AG09319 (cell line): ENCODE measurements at regions not wholly inside any gene's neighbourhood (a gene's known extent, or its start where the extent isn't known, plus 50 kb on each side); places are given as distances from the start of the nearest gene placed in this dataset.

Experiments used
- DNase-seq: peaks from one replicate; pipeline ENCODE4 v3.0.0-alpha.2; 2010; ENCODE audit warnings: low read depth; ENCODE audit errors: extremely low read depth
- CTCF ChIP-seq: IDR thresholded peaks from 2 replicates; pipeline ENCODE4 v1.5.1; 2011; ENCODE audit warnings: low read depth, mild to moderate bottlenecking, inconsistent platforms, low read length, moderate library complexity

GRCh38 chr4:23120374-23120773 is 427.6 kb downstream of the GBA3 start:
- no peak for DNase-seq
- no peak for TF ChIP-seq CTCF

- no peak for TF ChIP-seq CTCF
- DNase-seq, result no peak
Measured at GRCh38 chr4:23117826-23118225, 425.1 kb downstream of the GBA3 start.

- DNase-seq, result no peak
- TF ChIP-seq CTCF, result no peak
Measured at GRCh38 chr4:23114538-23114937, 421.8 kb downstream of the GBA3 start.

DNA sequence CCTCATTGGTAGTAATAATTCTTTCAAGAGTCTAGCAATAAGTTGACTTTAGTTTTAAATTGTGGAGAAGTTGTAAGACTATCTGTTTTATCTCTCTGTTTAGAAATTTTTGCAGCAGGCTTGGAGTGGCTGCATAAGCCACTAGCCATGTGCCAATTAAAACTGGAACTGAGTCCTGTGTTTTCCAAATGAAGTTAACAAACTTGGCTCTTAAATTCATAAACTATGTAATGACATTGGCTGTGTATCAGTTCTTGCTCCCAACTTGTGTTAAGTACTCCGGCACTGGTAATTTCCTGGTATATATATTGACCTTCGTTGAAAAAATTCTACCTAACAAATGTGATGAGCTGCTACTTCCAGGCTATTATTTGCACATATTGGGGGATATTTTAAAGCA is 420.4 kb downstream of the GBA3 start:
- no peak for TF ChIP-seq CTCF

DNA sequence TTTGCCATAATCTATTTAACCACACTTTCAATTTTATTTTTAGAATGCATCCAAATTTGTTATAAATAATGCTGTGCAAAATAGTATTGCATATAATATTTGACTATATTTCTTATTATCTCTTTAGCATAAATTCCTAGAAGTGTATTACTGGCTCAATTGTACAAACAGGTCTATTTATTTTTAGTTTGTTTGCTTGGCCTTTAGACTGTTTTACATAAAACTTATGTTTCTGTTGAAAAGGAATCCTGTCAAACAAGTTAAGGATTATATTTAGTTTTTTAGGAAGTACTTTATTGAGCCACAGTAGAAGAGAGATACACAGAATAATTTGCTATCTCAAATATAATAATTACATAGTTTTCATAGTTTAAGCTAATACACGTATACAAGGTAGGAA is 413.8 kb downstream of the GBA3 start:
- TF ChIP-seq CTCF, result no peak
- no peak for DNase-seq

More for the DNA sequence above, 420.4 kb downstream of the GBA3 start:
- no peak for DNase-seq

GRCh38 chr4:23105759-23106370 is 413.1 kb downstream of the GBA3 start:
- no peak for TF ChIP-seq CTCF
- DNase-seq, result no peak

DNA sequence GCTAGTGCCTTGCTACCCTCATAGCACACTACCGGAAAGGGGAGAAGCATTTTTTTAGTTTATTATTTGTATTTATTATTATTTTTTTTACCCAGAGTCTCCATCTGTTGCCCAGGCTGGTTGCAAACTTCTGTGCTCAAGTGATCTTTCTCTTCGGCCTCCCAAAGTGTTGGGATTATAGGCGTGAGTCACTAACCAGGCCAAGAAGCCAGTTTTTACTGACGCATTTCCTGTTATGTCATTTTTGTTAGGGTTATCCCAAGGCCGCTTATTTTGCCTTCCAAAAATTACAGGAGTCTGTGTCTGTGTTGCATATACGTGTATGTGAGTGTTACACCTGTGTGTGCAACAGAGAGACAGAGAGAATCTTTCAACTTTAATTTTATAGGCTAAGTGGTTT is 404.5 kb downstream of the GBA3 start:
- no peak for TF ChIP-seq CTCF
- no peak for DNase-seq
